ENCODE measurements at regions not wholly inside any gene's neighbourhood (a gene's known extent, or its start where the extent isn't known, plus 50 kb on each side); places are given as distances from the start of the nearest gene placed in this dataset.

DNA sequence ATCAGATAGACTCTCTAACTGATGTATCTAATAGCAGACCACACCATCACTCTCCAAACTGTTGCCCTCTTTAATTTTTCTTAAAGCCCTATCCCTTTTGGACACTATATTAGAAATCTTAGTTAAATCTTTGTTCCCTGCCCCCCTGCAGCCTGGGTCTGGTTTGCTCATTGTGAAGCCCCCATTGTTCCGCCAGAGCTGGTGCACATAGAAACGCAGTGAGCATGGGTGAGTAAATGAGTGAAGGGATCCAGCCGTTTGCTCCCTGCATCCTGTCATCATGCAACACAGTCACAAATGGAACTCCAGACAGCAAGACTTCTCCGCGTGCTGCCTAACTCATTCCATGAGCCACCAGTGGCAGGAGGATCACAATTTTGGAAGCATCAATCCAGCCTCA, 402.5 kb downstream of the PREX1 start:
- no peak for DNase-seq (ENCODE audit: low read depth in 1 of 2, low spot score in 2 of 2)
- peaks cover 29% of the 10 kb centered on the region for H3K27me3 ChIP-seq (replicated peaks)
- H3K4me3 ChIP-seq: no peak overlapping the region
- no peaks in the 10 kb centered on the region for H3K9me3 ChIP-seq (replicated peaks)
- no peaks in the 10 kb centered on the region for H3K4me1 ChIP-seq (replicated peaks)
- no peak overlapping the region for H3K27ac ChIP-seq
- no peaks in the 10 kb centered on the region for H3K36me3 ChIP-seq

DNA sequence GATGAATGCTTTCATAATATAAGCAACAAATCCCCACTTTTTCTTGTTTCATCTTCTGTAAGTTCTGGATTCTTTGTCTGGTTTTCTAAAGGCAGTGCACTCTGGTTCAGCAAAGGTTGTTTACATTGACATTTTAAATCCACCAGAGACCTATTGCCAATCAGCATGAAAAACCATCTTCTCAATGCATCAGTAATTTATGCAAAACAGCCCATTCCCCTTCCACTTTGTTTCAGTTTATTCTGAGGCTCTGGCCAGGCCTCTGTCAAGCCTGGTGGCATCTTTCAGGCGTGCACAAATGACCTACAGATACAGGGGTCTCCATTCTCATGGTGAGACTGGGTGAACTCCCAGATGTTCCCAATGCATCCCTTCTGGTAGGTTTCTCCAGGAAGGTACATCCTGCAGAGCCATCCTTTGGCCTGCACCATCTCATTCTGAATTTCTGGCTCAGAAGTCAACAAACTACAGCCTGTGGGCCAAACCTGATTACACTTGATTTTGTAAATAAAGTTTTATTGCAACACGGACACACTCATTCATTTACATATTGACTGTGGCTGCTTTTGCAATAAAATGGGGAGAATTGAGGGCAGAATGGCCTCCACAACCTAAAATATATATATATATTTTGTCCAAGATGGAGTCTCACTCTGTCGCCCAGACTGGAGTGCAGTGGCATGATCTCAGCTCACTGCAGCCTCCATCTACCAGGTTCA, 405.4 kb downstream of the PREX1 start:
- H3K9me3 ChIP-seq (replicated peaks): no peaks in the 10 kb centered on the region
- no peak overlapping the region for H3K4me3 ChIP-seq
- no peak overlapping the region for H3K27ac ChIP-seq
- peaks cover 38% of the 10 kb centered on the region for H3K27me3 ChIP-seq (replicated peaks)
- DNase-seq (ENCODE audit: low read depth in 1 of 2, low spot score in 2 of 2): no peak
- no peaks in the 10 kb centered on the region for H3K36me3 ChIP-seq
- no peaks in the 10 kb centered on the region for H3K4me1 ChIP-seq (replicated peaks)

DNA sequence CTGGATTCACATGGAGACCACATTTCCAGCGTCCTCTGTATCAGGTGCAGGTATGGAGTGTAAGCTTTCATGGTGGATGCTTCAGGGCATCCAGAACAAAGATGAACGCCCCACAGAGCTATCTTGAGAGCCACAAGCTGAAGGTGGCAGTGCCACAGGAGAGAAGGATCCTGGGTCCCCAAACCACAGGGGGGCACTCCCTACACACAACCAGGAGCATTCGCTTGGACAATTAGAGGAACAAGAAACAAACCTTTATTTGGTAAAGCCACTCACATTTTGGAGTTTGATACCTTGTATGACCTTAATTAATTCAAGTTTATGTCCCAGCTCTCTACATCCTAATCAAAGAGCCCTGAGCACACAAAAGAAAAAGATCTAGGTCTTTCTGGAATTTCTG, 406.3 kb downstream of the PREX1 start:
- Histone ChIP-seq H3K36me3 (no peaks in the 10 kb centered on the region), H3K9me3 (replicated peaks) (no peaks in the 10 kb centered on the region), H3K4me1 (replicated peaks) (no peaks in the 10 kb centered on the region), H3K27me3 (replicated peaks) (peaks cover 36% of the 10 kb centered on the region), H3K27ac (no peak overlapping the region), H3K4me3 (no peak overlapping the region)
- no peak for DNase-seq (ENCODE audit: low read depth in 1 of 2, low spot score in 2 of 2)

GRCh38 chr20:48420176-48420575, 407.6 kb downstream of the PREX1 start:
- Histone ChIP-seq H3K36me3 (no peaks in the 10 kb centered on the region), H3K4me3 (no peak overlapping the region), H3K4me1 (replicated peaks) (no peaks in the 10 kb centered on the region), H3K27ac (no peak overlapping the region), H3K9me3 (replicated peaks) (no peaks in the 10 kb centered on the region), H3K27me3 (replicated peaks) (peaks cover 29% of the 10 kb centered on the region)
- no peak for DNase-seq (ENCODE audit: low read depth in 1 of 2, low spot score in 2 of 2)

- no peak for DNase-seq (ENCODE audit: low read depth in 1 of 2, low spot score in 2 of 2)
Observed at GRCh38 chr20:48419173-48419572, 408.6 kb downstream of the PREX1 start.

GRCh38 chr20:48416002-48416401, 411.8 kb downstream of the PREX1 start:
- Histone ChIP-seq H3K27me3 (replicated peaks) (peaks cover 27% of the 10 kb centered on the region), H3K9me3 (replicated peaks) (no peaks in the 10 kb centered on the region), H3K4me3 (no peak overlapping the region), H3K4me1 (replicated peaks) (no peaks in the 10 kb centered on the region), H3K27ac (no peak overlapping the region), H3K36me3 (no peaks in the 10 kb centered on the region)
- DNase-seq (ENCODE audit: low read depth in 1 of 2, low spot score in 2 of 2): no peak

More at GRCh38 chr20:48419173-48419572, 408.6 kb downstream of the PREX1 start:
- no peaks in the 10 kb centered on the region for H3K9me3 ChIP-seq (replicated peaks)
- H3K27me3 ChIP-seq (replicated peaks): peaks cover 28% of the 10 kb centered on the region
- H3K27ac ChIP-seq: no peak overlapping the region
- H3K4me1 ChIP-seq (replicated peaks): no peaks in the 10 kb centered on the region
- no peak overlapping the region for H3K4me3 ChIP-seq
- no peaks in the 10 kb centered on the region for H3K36me3 ChIP-seq

DNA sequence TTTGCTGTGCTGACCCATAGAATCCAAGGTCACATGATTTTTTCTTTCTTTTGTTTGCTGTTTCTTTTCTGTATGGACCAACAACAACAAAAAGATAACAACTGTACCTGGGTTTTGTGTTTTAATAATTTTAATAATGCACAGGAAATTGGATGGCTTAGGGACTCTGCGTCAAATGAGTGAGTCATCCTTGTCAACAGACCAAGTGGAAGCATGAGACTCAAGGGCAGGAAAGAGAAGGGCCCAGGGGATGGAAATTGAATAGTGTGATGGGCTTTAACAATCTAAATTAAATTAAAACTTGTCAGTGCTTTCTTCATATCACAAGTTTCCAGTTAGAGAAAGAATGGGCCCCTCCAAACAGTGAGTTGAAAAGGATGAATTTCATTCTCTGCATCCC, 413.0 kb downstream of the PREX1 start:
- DNase-seq (ENCODE audit: low read depth in 1 of 2, low spot score in 2 of 2): no peak
- Histone ChIP-seq H3K27ac (no peak overlapping the region), H3K9me3 (replicated peaks) (no peaks in the 10 kb centered on the region), H3K4me1 (replicated peaks) (no peaks in the 10 kb centered on the region), H3K36me3 (no peaks in the 10 kb centered on the region), H3K4me3 (no peak overlapping the region), H3K27me3 (replicated peaks) (peaks cover 28% of the 10 kb centered on the region)

GRCh38 chr20:48411919-48412522, 415.8 kb downstream of the PREX1 start:
- no peaks in the 10 kb centered on the region for H3K4me1 ChIP-seq (replicated peaks)
- DNase-seq (ENCODE audit: low read depth in 1 of 2, low spot score in 2 of 2): no peak

GRCh38 chr20:48411245-48411644, 416.6 kb downstream of the PREX1 start:
- H3K4me1 ChIP-seq (replicated peaks): no peaks in the 10 kb centered on the region
- H3K27ac ChIP-seq: no peak overlapping the region
- H3K9me3 ChIP-seq (replicated peaks): no peaks in the 10 kb centered on the region
- no peak overlapping the region for H3K4me3 ChIP-seq
- H3K27me3 ChIP-seq (replicated peaks): peaks cover 29% of the 10 kb centered on the region
- no peaks in the 10 kb centered on the region for H3K36me3 ChIP-seq
- no peak for DNase-seq (ENCODE audit: low read depth in 1 of 2, low spot score in 2 of 2)

More at GRCh38 chr20:48411919-48412522, 415.8 kb downstream of the PREX1 start:
- H3K4me3 ChIP-seq: no peak overlapping the region
- H3K27ac ChIP-seq: no peak overlapping the region
- H3K9me3 ChIP-seq (replicated peaks): no peaks in the 10 kb centered on the region
- H3K27me3 ChIP-seq (replicated peaks): peaks cover 29% of the 10 kb centered on the region
- no peaks in the 10 kb centered on the region for H3K36me3 ChIP-seq

- Histone ChIP-seq H3K27me3 (replicated peaks) (peaks cover 32% of the 10 kb centered on the region), H3K9me3 (replicated peaks) (no peaks in the 10 kb centered on the region), H3K4me1 (replicated peaks) (no peaks in the 10 kb centered on the region), H3K36me3 (no peaks in the 10 kb centered on the region), H3K4me3 (no peak overlapping the region), H3K27ac (no peak overlapping the region)
- DNase-seq (ENCODE audit: low read depth in 1 of 2, low spot score in 2 of 2): no peak
Observed at GRCh38 chr20:48409055-48409615, 418.7 kb downstream of the PREX1 start.

GRCh38 chr20:48407710-48408109, 420.1 kb downstream of the PREX1 start:
- Histone ChIP-seq H3K4me3 (no peak overlapping the region), H3K9me3 (replicated peaks) (no peaks in the 10 kb centered on the region), H3K27ac (no peak overlapping the region), H3K27me3 (replicated peaks) (peaks cover 31% of the 10 kb centered on the region), H3K36me3 (no peaks in the 10 kb centered on the region), H3K4me1 (replicated peaks) (no peaks in the 10 kb centered on the region)
- no peak for DNase-seq (ENCODE audit: low read depth in 1 of 2, low spot score in 2 of 2)

DNA sequence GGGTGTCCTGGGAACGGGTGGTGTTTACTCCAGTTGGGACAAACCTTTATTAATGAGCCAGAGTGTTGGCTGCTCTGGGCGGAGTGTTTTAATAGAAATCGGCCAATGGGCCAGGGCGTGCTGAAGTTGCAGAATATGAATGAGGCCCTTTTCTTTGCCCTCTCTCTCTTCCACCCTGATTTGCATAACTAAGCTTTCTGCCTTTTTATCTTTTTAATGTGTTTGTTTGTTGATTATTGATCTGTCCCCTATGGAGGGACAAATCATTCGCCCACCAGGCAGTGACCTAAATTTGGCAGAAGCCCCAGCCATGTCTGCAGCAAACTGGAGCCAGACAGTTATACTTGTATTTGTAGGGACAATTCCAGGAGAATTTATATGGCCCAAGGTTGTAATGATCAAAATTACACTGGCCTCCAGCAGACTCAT, 420.9 kb downstream of the PREX1 start:
- H3K4me1 ChIP-seq (replicated peaks): no peaks in the 10 kb centered on the region
- no peak for DNase-seq (ENCODE audit: low read depth in 1 of 2, low spot score in 2 of 2)
- no peak overlapping the region for H3K27ac ChIP-seq
- no peaks in the 10 kb centered on the region for H3K36me3 ChIP-seq
- H3K4me3 ChIP-seq: no peak overlapping the region
- peaks cover 33% of the 10 kb centered on the region for H3K27me3 ChIP-seq (replicated peaks)
- no peaks in the 10 kb centered on the region for H3K9me3 ChIP-seq (replicated peaks)

DNA sequence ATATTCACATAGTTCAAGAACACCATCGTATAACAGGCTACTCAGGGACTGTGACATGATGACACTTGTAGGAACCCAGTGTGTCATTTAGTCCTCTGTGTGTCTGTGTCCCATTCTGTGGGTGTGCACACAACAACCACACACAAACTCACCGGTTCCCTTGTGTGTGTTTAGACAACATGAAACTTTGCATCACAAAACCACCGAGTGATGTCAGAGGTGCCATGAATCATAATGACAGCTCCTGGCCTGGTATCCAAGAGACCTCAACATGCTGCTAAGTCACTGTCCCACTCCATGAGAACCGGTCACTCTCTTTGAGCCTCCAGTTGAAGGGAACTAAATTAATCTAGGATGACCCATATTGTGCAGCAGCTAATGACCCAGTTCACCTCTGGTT, 421.3 kb downstream of the PREX1 start:
- Histone ChIP-seq H3K36me3 (no peaks in the 10 kb centered on the region), H3K9me3 (replicated peaks) (no peaks in the 10 kb centered on the region), H3K27me3 (replicated peaks) (peaks cover 33% of the 10 kb centered on the region), H3K27ac (no peak overlapping the region), H3K4me3 (no peak overlapping the region), H3K4me1 (replicated peaks) (no peaks in the 10 kb centered on the region)
- no peak for DNase-seq (ENCODE audit: low read depth in 1 of 2, low spot score in 2 of 2)

GRCh38 chr20:48405909-48406308, 421.9 kb downstream of the PREX1 start:
- Histone ChIP-seq H3K9me3 (replicated peaks) (no peaks in the 10 kb centered on the region), H3K4me3 (no peak overlapping the region), H3K4me1 (replicated peaks) (no peaks in the 10 kb centered on the region), H3K36me3 (no peaks in the 10 kb centered on the region), H3K27ac (no peak overlapping the region), H3K27me3 (replicated peaks) (peaks cover 28% of the 10 kb centered on the region)
- DNase-seq (ENCODE audit: low read depth in 1 of 2, low spot score in 2 of 2): no peak

Data from SJSA1 (cell line).